Hepatocyte (in vitro differentiated cells): ENCODE measurements at regions not wholly inside any gene's neighbourhood (a gene's known extent, or its start where the extent isn't known, plus 50 kb on each side); places are given as distances from the start of the nearest gene placed in this dataset.

ENCODE experiments used
- CTCF ChIP-seq: fragments of 200-600 bp; sonication (generic); IDR thresholded peaks from 2 replicates; pipeline ENCODE4 v1.5.1; 2016; ENCODE audit warnings: antibody characterized with exemption, mild to moderate bottlenecking; ENCODE audit not compliant: poor library complexity
- EZH2 ChIP-seq: fragments of 200-600 bp; sonication (generic); IDR thresholded peaks from 2 replicates; pipeline ENCODE4 v1.6.1; 2016; ENCODE audit warnings: antibody characterized with exemption, mild to moderate bottlenecking, borderline replicate concordance
- EZH2phosphoT487 ChIP-seq: fragments of 200-600 bp; sonication (generic); IDR thresholded peaks from one replicate; pipeline ENCODE4 v1.6.1; 2018; ENCODE audit warnings: antibody characterized with exemption, mild to moderate bottlenecking, low read depth, moderate library complexity; ENCODE audit not compliant: unreplicated experiment, severe bottlenecking

- TF ChIP-seq CTCF (no peak), EZH2 (no peak), EZH2phosphoT487 (no peak)
Measured at GRCh38 chr11:13859892-13860291, 102.6 kb upstream of the SPON1 start.
